GM20431 (cell line): ENCODE measurements at regions not wholly inside any gene's neighbourhood (a gene's known extent, or its start where the extent isn't known, plus 50 kb on each side); places are given as distances from the start of the nearest gene placed in this dataset.
"Not testable (repeated sequence)": the region's sequence is repeated elsewhere in the genome, so short reads cannot be mapped to it uniquely, and the experiment has no call there.

Source experiments
- in situ Hi-C: fragments of 300-500 bp; cut with MseI, MboI; formaldehyde crosslinking; loops from one replicate; pipeline ENCODE4 v1.15.0; 2020; ENCODE audit warnings: low sequenced_read_pairs; ENCODE audit not compliant: unreplicated experiment

DNA sequence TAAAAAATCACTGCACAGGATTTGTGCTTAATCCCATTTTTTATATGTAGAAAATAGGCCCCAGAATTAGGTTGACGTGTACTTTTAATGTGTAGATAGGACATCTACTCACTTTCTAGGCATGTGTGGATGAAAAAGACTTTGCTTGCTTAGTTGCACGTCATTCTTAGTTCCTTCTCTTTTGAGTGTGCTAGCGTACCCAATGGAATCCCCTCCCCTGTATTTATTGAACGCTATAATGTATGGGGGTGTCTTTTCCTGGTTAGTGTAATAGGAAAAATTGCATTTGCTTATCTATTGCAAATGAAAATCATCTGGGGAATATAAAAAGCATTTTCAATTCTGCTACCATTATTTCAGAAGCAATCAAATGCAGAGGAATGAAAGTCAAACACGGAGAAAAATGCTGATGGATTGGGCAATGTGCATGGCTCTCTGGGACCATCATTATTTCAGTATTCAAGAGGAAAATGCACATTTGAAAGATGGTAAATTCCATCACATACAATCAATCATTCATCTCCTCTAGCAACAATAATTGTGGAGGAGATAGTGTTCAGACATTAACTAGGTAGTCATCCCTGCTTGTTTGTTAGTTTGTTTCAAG lies 277.0 kb upstream of the B3GALT2 start:
- in situ Hi-C loops = no loop called here

- in situ Hi-C loops = no loop called here
Measured at GRCh38 chr1:193462629-193463320, 276.4 kb upstream of the B3GALT2 start.

- in situ Hi-C loops = no loop called here
Measured at GRCh38 chr1:193458628-193459027, 272.2 kb upstream of the B3GALT2 start.

- in situ Hi-C loops = no loop called here
Measured at GRCh38 chr1:193457676-193458075, 271.3 kb upstream of the B3GALT2 start.

GRCh38 chr1:193456811-193457280 lies 270.4 kb upstream of the B3GALT2 start:
- in situ Hi-C loops = no loop called here

DNA sequence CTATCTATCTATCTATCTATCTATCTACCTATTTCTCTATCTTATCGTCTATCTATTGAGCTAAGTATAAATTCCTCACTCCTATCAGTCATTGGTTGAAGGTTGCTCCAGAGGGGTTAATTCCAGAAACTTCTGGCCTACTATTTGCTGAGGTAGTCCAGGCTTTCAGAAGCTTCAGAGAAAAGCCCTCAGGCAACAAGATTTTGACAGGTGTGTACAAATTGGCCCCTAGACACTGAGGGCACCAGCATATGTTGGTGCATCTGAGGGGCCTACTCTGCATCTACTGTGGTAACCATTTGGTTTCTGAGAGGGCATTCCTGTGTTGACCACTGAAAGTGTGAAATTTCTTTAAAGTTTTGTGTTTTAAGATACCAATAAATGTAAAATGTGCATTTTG lies 265.2 kb upstream of the B3GALT2 start:
- in situ Hi-C loops = no loop called here

GRCh38 chr1:193451001-193451400 lies 264.6 kb upstream of the B3GALT2 start:
- in situ Hi-C loops = no loop called here

- in situ Hi-C loops = no loop called here
Measured at GRCh38 chr1:193448682-193449461, 262.5 kb upstream of the B3GALT2 start.

DNA sequence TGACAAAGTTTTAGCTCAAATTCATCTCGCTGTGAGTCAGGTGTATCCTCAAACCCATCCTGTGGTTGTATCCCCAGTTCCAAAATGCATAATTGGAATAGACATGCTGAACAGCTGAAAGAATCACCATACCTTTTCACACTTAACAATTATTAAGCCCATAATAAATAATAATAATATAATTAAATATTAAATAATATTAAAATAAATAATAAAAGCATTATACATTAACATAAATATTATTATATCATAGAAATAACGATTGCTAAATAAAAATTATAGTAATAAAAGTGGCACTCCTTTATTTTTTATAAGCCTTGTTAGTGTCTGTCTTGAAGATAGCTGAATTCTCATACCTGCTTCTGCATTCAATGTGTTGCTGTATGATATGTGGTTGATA lies 257.5 kb upstream of the B3GALT2 start:
- in situ Hi-C loops = no loop called here

GRCh38 chr1:193438771-193439170 lies 252.4 kb upstream of the B3GALT2 start:
- in situ Hi-C loops = no loop called here

GRCh38 chr1:193438312-193438711 lies 251.9 kb upstream of the B3GALT2 start:
- in situ Hi-C loops = no loop called here

DNA sequence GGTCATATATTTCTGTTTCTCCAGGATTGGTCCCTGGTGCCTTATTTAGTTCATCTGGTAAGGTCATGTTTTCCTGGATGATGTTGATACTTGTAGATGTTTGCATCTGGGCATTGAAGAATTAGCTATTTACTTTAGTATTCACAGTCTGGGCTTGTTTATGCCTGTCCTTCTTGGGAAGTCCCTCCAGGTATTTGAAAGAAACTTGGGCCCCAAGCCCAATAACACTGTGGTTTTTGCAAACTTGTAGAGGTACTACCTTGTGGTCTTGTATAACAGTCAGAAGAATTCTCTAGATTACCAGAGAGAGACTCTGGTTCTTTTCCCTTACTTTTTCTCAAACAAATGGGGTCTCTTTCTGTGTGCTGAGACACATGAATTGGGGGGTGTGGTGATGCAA lies 251.4 kb upstream of the B3GALT2 start:
- in situ Hi-C loops = no loop called here

GRCh38 chr1:193437333-193437732 lies 250.9 kb upstream of the B3GALT2 start:
- in situ Hi-C loops = not testable (repeated sequence)

GRCh38 chr1:193435781-193436180 lies 249.4 kb upstream of the B3GALT2 start:
- in situ Hi-C loops = no loop called here

GRCh38 chr1:193434319-193434718 lies 247.9 kb upstream of the B3GALT2 start:
- in situ Hi-C loops = no loop called here

DNA sequence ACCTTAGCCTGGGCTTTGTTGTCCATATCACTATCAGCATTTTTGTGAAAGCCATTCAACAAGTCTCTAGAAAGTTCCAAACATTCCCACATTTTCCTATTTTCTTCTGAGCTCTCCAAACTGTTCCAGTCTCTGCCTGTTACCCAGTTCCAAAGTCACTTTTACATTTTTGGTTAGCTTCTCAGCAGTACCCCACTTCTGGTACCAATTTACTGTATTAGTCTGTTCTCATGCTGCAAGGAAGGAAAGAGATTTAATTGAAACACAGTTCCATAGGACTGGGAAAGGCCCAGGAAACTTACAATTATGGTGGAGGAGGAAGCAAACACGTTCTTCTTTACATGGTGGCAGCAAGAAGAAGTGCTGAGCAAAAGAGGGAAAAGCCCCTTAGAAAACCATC lies 247.2 kb upstream of the B3GALT2 start:
- in situ Hi-C loops = no loop called here

GRCh38 chr1:193432979-193433587 lies 246.7 kb upstream of the B3GALT2 start:
- in situ Hi-C loops = no loop called here

DNA sequence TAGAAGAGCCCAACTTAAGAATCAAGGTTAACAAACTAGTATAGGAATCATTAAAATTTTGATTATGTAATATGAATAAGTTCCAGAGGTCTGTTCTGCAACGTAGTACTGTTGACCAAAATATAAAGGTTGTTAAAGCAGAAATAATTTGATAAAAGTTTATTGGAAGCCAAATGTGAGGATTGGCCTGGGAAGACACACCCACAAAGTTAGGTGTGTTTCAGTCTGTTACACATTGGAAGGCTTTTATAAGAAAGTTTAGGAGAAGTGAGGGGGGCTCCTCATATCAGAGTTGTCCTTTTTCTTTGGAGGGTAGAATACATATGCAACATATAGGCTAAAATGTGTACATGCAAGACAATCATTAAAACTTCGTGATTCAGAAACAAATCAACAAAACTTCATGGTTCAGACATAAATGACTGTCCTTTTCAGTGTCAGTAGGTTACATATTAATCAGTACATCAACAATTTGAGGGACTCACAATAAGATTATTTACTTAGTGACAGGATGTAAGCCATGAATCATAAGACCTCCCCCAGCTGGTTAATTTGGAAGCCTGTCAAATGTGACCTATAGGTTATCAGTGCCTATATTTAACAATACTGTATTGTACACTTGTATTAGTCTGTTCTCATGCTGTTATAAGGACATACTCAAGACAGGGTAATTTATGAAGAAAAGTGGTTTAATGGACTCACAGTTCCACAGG lies 245.0 kb upstream of the B3GALT2 start:
- in situ Hi-C loops = no loop called here

DNA sequence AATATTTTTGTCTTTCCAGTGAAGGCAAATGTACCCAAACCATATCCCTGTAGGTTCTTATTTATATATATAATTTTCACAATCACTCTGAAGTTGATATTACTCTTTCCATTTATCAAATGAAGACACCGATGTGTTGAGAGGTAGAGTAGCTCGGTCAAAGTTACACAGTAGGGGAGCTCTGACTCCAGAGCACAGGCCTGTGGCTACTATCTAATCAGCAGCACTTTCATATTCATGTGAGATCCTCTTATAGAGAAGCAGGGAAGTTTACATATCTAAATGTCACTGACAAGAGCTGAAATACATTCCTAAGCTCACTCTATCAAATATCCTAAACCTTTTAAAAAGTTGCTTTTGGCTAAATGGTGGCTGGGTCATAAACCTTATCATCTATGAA lies 241.1 kb upstream of the B3GALT2 start:
- in situ Hi-C loops = no loop called here

DNA sequence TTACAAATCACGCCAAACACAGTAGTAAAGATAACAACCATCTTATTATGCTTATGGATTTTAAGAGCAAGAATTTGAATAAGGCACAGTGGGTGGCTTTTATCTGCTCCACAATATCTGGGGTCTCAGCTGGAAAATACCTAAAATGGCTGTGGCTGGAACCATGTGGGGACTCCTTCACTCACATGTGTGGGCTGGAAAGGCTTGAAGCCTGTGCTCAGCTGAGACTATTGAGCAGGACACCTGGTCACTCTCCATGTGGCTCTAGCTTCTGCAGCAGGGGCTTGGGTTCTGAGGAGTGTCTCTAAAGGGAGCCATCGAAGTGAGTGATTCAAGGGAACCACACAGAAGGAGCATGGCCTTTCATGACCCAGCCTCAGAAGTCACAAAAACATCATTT lies 239.6 kb upstream of the B3GALT2 start:
- in situ Hi-C loops = no loop called here
